K562 (cell line): ENCODE measurements at regions not wholly inside any gene's neighbourhood (a gene's known extent, or its start where the extent isn't known, plus 50 kb on each side); places are given as distances from the start of the nearest gene placed in this dataset.

ENCODE experiments used
- ATAC-seq: fragments of 200-7000 bp; cut with Tn5 transposase; 3 replicates; pipeline ENCODE4 v1.9.1; 2020; ENCODE audit warnings: moderate library complexity
- BruUV-seq: library from RNA; stranded (reverse); fragments of 400-500 nt; replicated peaks from 2 replicates; lab custom pipeline; 2021; lab: Mats Ljungman, UMichigan
- CTCF ChIA-PET: fragments of 300-600 bp; formaldehyde crosslinking; extraction: SDS; loops from one replicate; lab custom pipeline; 2021; ENCODE audit warnings: low intra/inter-chr PET ratio; lab: Yijun Ruan, JAX
- POLR2A ChIA-PET: fragments of 300-600, 350-650 bp; sonication (Branson Sonifier 250); formaldehyde crosslinking; extraction: SDS; loops from one replicate; lab custom pipeline; 2021; ENCODE audit warnings: antibody characterized with exemption, inconsistent platforms; lab: Yijun Ruan, JAX
- DNase-seq, 4 experiments: peaks; one replicate each; pipeline versions ENCODE4 v3.0.0 to v3.0.0-alpha.2; 2011 to 2018; ENCODE audit warnings: low spot score in 3 of 4, mixed read lengths in 3 of 4; ENCODE audit errors: extremely low read depth in 1 of 4
- FAIRE-seq: peaks from 2 replicates; lab custom pipeline; 2011; peaks lifted over from hg19 to GRCh38; lab: Jason Lieb, UNC
- H2AFZ ChIP-seq: 2 replicates; pipeline ENCODE4 v1.6.0; 2011; ENCODE audit warnings: low read depth, low read length, control low read depth, inconsistent platforms
- H3K27ac ChIP-seq: fragments of 200-600 bp; 3 replicates; pipeline ENCODE4 v1.8.0; 2011; ENCODE audit warnings: low read depth, mild to moderate bottlenecking, control low read depth, inconsistent platforms, low read length, moderate library complexity, mixed read lengths; ENCODE audit errors: extremely low read depth
- H3K27me3 ChIP-seq, 2 experiments: fragments of 300-600 bp in 1 of 2; 2 replicates in 1 of 2; 3 replicates in 1 of 2; pipeline versions ENCODE4 v1.6.0 to v1.8.0; 2011; ENCODE audit warnings: inconsistent platforms in 2 of 2, low read length in 2 of 2, mild to moderate bottlenecking in 1 of 2, mixed read lengths in 1 of 2, moderate library complexity in 1 of 2; ENCODE audit not compliant: control insufficient read depth in 2 of 2, insufficient read depth in 2 of 2
- H3K36me3 ChIP-seq: fragments of 300-600 bp; 3 replicates; pipeline ENCODE4 v1.8.0; 2011; ENCODE audit warnings: mild to moderate bottlenecking, low read length, inconsistent platforms; ENCODE audit not compliant: control insufficient read depth, insufficient read depth
- H3K4me1 ChIP-seq, 2 experiments: fragments of 200-600 bp in 1 of 2; replicated peaks in 1 of 2; 2 replicates in 1 of 2; 3 replicates in 1 of 2; pipeline versions ENCODE4 v1.5.1 to v1.8.0; 2011; ENCODE audit warnings: inconsistent platforms in 2 of 2, low read length in 2 of 2, mild to moderate bottlenecking in 1 of 2, mixed read lengths in 1 of 2, moderate library complexity in 1 of 2; ENCODE audit not compliant: control insufficient read depth in 2 of 2, insufficient read depth in 2 of 2
- H3K4me2 ChIP-seq: 2 replicates; pipeline ENCODE4 v1.6.1; 2011; ENCODE audit warnings: low read length, control low read depth, inconsistent platforms, mixed read lengths; ENCODE audit not compliant: insufficient read depth
- H3K4me3 ChIP-seq: fragments of 200-600 bp; sonication (generic), shearing (Covaris generic); 2 replicates; pipeline ENCODE4 v1.5.1; 2016; ENCODE audit warnings: control low read depth, inconsistent platforms
- H3K79me2 ChIP-seq: fragments of 200-600 bp; 3 replicates; pipeline ENCODE4 v1.8.0; 2011; ENCODE audit warnings: low read length, inconsistent platforms; ENCODE audit not compliant: control insufficient read depth, insufficient read depth
- H3K9ac ChIP-seq, 2 experiments: 2 replicates each; pipeline versions ENCODE4 v1.6.0 to v1.6.1; 2011; ENCODE audit warnings: low read depth in 2 of 2, low read length in 2 of 2, control low read depth in 1 of 2, inconsistent platforms in 1 of 2, mild to moderate bottlenecking in 1 of 2, mixed read lengths in 1 of 2; ENCODE audit not compliant: insufficient read depth in 1 of 2
- H3K9me1 ChIP-seq: one replicate; pipeline ENCODE4 v1.6.0; 2011; ENCODE audit warnings: inconsistent platforms, mild to moderate bottlenecking, low read length, moderate library complexity; ENCODE audit not compliant: control insufficient read depth, insufficient read depth
- H3K9me3 ChIP-seq: replicated peaks from 2 replicates; pipeline ENCODE4 v1.5.1; 2011; ENCODE audit warnings: low read depth, low read length, inconsistent platforms; ENCODE audit not compliant: control insufficient read depth, insufficient read depth
- H4K20me1 ChIP-seq: replicated peaks from 2 replicates; pipeline ENCODE4 v1.6.1; 2011; ENCODE audit warnings: low read length, inconsistent platforms, mixed read lengths; ENCODE audit not compliant: control insufficient read depth, insufficient read depth
- GMEB1 ChIP-seq: fragments of 250-450 bp; sonication (Bioruptor Pico); IDR thresholded peaks from 2 replicates; pipeline ENCODE4 v1.4.0; 2020; ENCODE audit warnings: mild to moderate bottlenecking
- IFI16 ChIP-seq: fragments of 250-450 bp; sonication (Bioruptor Pico); IDR thresholded peaks from 2 replicates; pipeline ENCODE4 v2.1.2; 2022; ENCODE audit warnings: mild to moderate bottlenecking, inconsistent platforms
- NR0B1 ChIP-seq: fragments of 450-650 bp; IDR thresholded peaks from one replicate; pipeline ENCODE4 v1.6.1; 2018; ENCODE audit warnings: mild to moderate bottlenecking, moderate library complexity; ENCODE audit not compliant: partially characterized antibody
- OTX1 ChIP-seq: fragments of 450-650 bp; formaldehyde crosslinking; IDR thresholded peaks from 2 replicates; pipeline ENCODE4 v1.4.0; 2022; ENCODE audit warnings: mild to moderate bottlenecking
- PPARD ChIP-seq: fragments of 250-450 bp; sonication (Bioruptor Pico); IDR thresholded peaks from 2 replicates; pipeline ENCODE4 v1.8.0; 2022; ENCODE audit warnings: inconsistent platforms, mild to moderate bottlenecking, moderate library complexity
- ZBTB26 ChIP-seq: fragments of 450-650 bp; formaldehyde crosslinking; IDR thresholded peaks from 2 replicates; pipeline ENCODE4 v1.4.0; 2022; ENCODE audit warnings: missing genetic modification characterization
- ZKSCAN1 ChIP-seq: fragments of 150-350 bp; IDR thresholded peaks from 2 replicates; pipeline ENCODE4 v1.6.1; 2016; ENCODE audit warnings: low read depth, low read length
- ZNF184 ChIP-seq: sonication (generic); formaldehyde crosslinking; IDR thresholded peaks from 2 replicates; pipeline ENCODE4 v1.5.0; 2020; ENCODE audit warnings: missing genetic modification reagents
- ZNF282 ChIP-seq: sonication (generic); formaldehyde crosslinking; IDR thresholded peaks from 2 replicates; pipeline ENCODE4 v1.8.1; 2023; ENCODE audit warnings: missing genetic modification reagents
- ZNF445 ChIP-seq: fragments of 250-450 bp; sonication (Bioruptor Pico); IDR thresholded peaks from 2 replicates; pipeline ENCODE4 v1.4.0; 2020; ENCODE audit warnings: low read depth, mild to moderate bottlenecking, moderate library complexity
- ZNF561 ChIP-seq: fragments of 450-650 bp; formaldehyde crosslinking; conservative IDR thresholded peaks from 2 replicates; pipeline ENCODE4 v1.4.0; 2020; ENCODE audit warnings: mild to moderate bottlenecking, moderate library complexity
- WGBS: fragments of 100-300 bp; shearing (Covaris generic); methylation state at CpG from one replicate; pipeline ENCODE4 v1.1.6; 2016; ENCODE audit warnings: low coverage, mixed read lengths; ENCODE audit not compliant: insufficient coverage; ENCODE audit errors: missing lambda C conversion rate; 5-methylcytosine and 5-hydroxymethylcytosine counted together
- in situ Hi-C: fragments of 300-500 bp; cut with MboI; formaldehyde crosslinking; loops from 4 replicates; pipeline ENCODE4 v1.15.0; 2018; ENCODE audit warnings: inconsistent platforms, mixed read lengths
- intact Hi-C: fragments of 100-400 bp; cut with micrococcal nuclease; formaldehyde crosslinking; loops from 2 replicates; pipeline ENCODE4 v1.14.2; 2022

GRCh38 chr5:4086081-4086480 is 490.4 kb downstream of the IRX1 start:
- no peaks in the 10 kb centered on the region for H3K36me3 ChIP-seq
- H3K79me2 ChIP-seq: no peaks in the 10 kb centered on the region
- POLR2A ChIA-PET: no interaction called here
- H3K9me1 ChIP-seq: no peaks in the 10 kb centered on the region
- no TSS peak for BruUV-seq
- no peaks in the 10 kb centered on the region for H4K20me1 ChIP-seq
- no peak overlapping the region for H2AFZ ChIP-seq
- in situ Hi-C loops: no loop called here
- H3K27me3 ChIP-seq: no peaks in the 10 kb centered on the region
- H3K9me3 ChIP-seq: peaks cover 1% of the 10 kb centered on the region
- CTCF ChIA-PET: no interaction called here
- H3K4me3 ChIP-seq: no peak overlapping the region
- H3K4me2 ChIP-seq: no peak overlapping the region
- H3K9ac ChIP-seq: no peak overlapping the region
- 0% methylated on average over 4 of the region's 4 CpGs for WGBS
- DNase-seq (no peak), ATAC-seq (no peak), FAIRE-seq (no peak)
- intact Hi-C loops: no loop called here
- TF ChIP-seq ZNF282 (CRISPR knock-in tag) (no peak), PPARD (CRISPR knock-in tag) (no peak), NR0B1 (no peak), OTX1 (CRISPR knock-in tag) (no peak), IFI16 (CRISPR knock-in tag) (no peak)
- H3K27ac ChIP-seq: no peak overlapping the region
- H3K4me1 ChIP-seq: no peaks in the 10 kb centered on the region

- Histone ChIP-seq H3K9me3 (peaks cover 1% of the 10 kb centered on the region), H3K4me3 (no peak overlapping the region), H2AFZ (no peak overlapping the region), H3K9me1 (no peaks in the 10 kb centered on the region), H3K36me3 (no peaks in the 10 kb centered on the region), H3K4me2 (no peak overlapping the region), H3K27me3 (no peaks in the 10 kb centered on the region), H3K79me2 (no peaks in the 10 kb centered on the region), H3K27ac (no peak overlapping the region), H3K4me1 (no peaks in the 10 kb centered on the region), H4K20me1 (no peaks in the 10 kb centered on the region; the same call in 1 of the 2 replicates), H3K9ac (no peak overlapping the region)
- FAIRE-seq: no peak
- WGBS: 0% methylated on average over 8 of the region's 8 CpGs
- DNase-seq: no peak
- ChIA-PET CTCF (no interaction called here), POLR2A (no interaction called here)
- ATAC-seq: no peak
- in situ Hi-C loops: no loop called here
- intact Hi-C loops: no loop called here
- BruUV-seq: no TSS peak
- TF ChIP-seq ZKSCAN1 (no peak), ZNF184 (no peak), ZNF561 (CRISPR knock-in tag) (no peak), ZNF445 (CRISPR knock-in tag) (no peak), ZBTB26 (no peak), GMEB1 (no peak)
Observed at GRCh38 chr5:4087110-4087509, 491.5 kb downstream of the IRX1 start.
